Bronchial epithelial cell (primary cell): ENCODE measurements at regions not wholly inside any gene's neighbourhood (a gene's known extent, or its start where the extent isn't known, plus 50 kb on each side); places are given as distances from the start of the nearest gene placed in this dataset.

Experiments used
- DNase-seq: peaks from one replicate; pipeline ENCODE4 v3.0.0-alpha.2; 2010; ENCODE audit warnings: low read depth
- FAIRE-seq: peaks from 2 replicates; lab custom pipeline; 2011; peaks lifted over from hg19 to GRCh38; lab: Jason Lieb, UNC
- H3K27me3 ChIP-seq: 2 replicates; pipeline ENCODE4 v1.5.1; 2011; ENCODE audit warnings: low read length; ENCODE audit not compliant: control insufficient read depth, insufficient read depth
- H3K36me3 ChIP-seq: 2 replicates; pipeline ENCODE4 v1.5.1; 2011; ENCODE audit warnings: low read length; ENCODE audit not compliant: control insufficient read depth, insufficient read depth
- H3K4me3 ChIP-seq: 2 replicates; pipeline ENCODE4 v1.5.1; 2011; ENCODE audit warnings: mild to moderate bottlenecking, low read depth, low read length, control low read depth
- TF ChIP-seq, protein P1 (sequence below): IDR thresholded peaks from 2 replicates; pipeline ENCODE4 v1.5.1; 2011; ENCODE audit warnings: mild to moderate bottlenecking, moderate library complexity, low read length, control low read depth, inconsistent platforms; ENCODE audit not compliant: insufficient read depth, severe bottlenecking

DNA sequence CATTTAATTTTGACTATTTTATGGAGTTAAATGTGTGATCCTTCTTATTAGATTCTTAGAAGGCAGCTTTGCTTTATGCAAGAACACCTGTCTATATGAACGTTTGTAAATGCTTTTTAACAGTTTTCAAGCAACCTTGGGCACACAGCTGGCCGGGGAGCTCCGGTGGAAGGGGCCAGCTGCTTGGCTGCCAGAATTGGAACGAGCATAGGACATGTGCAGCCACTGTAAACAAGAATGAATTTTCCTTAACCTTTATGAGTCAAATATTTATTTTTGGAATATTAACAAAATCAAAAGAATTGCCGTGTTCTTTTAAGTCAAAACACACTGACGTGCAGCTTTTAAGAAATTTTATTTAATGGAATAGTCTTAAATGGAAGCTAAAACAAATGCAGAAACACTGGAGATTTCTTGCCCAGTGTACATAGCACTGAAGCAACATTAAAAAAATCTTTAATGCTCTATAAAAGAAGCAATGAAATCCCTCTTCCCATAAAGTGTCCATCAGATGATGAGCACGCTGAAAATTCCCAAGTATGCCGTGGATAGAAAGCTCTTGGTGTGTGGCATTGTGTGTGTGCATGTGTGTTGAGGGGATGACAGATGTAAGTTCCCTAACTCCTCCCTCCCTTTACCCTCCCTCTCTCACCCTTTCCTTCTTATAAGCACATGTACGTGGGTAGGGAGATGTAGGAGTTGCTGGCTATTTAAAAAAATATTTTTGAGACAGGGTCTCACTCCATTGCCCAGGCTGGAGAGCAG is 208.9 kb upstream of the EXOC2 start:
- Histone ChIP-seq H3K4me3 (no peak overlapping the region), H3K27me3 (peaks cover 10% of the 10 kb centered on the region), H3K36me3 (no peaks in the 10 kb centered on the region)
- TF ChIP-seq, protein P1, sequence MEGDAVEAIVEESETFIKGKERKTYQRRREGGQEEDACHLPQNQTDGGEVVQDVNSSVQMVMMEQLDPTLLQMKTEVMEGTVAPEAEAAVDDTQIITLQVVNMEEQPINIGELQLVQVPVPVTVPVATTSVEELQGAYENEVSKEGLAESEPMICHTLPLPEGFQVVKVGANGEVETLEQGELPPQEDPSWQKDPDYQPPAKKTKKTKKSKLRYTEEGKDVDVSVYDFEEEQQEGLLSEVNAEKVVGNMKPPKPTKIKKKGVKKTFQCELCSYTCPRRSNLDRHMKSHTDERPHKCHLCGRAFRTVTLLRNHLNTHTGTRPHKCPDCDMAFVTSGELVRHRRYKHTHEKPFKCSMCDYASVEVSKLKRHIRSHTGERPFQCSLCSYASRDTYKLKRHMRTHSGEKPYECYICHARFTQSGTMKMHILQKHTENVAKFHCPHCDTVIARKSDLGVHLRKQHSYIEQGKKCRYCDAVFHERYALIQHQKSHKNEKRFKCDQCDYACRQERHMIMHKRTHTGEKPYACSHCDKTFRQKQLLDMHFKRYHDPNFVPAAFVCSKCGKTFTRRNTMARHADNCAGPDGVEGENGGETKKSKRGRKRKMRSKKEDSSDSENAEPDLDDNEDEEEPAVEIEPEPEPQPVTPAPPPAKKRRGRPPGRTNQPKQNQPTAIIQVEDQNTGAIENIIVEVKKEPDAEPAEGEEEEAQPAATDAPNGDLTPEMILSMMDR, result no peak
- FAIRE-seq (no peak), DNase-seq (no peak)

- FAIRE-seq, result peak; percentile 23
These were observed 208.0 kb upstream of the EXOC2 start for GRCh38 chr6:900716-901605.

GRCh38 chr6:897528-898207 is 204.7 kb upstream of the EXOC2 start:
- no peaks in the 10 kb centered on the region for H3K36me3 ChIP-seq
- DNase-seq (no peak), FAIRE-seq (no peak)
- TF ChIP-seq, protein P1, result no peak
- peaks cover 10% of the 10 kb centered on the region for H3K27me3 ChIP-seq
- no peak overlapping the region for H3K4me3 ChIP-seq

More at GRCh38 chr6:900716-901605, 208.0 kb upstream of the EXOC2 start:
- no peak for DNase-seq
- Histone ChIP-seq H3K36me3 (no peaks in the 10 kb centered on the region), H3K4me3 (no peak overlapping the region), H3K27me3 (peaks cover 10% of the 10 kb centered on the region)
- TF ChIP-seq, protein P1, result no peak

- Histone ChIP-seq H3K27me3 (no peaks in the 10 kb centered on the region), H3K36me3 (no peaks in the 10 kb centered on the region), H3K4me3 (no peak overlapping the region)
- TF ChIP-seq, protein P1, result no peak
- DNase-seq (no peak), FAIRE-seq (peak; percentile 89)
These were observed 201.3 kb upstream of the EXOC2 start for GRCh38 chr6:894274-894673.

DNA sequence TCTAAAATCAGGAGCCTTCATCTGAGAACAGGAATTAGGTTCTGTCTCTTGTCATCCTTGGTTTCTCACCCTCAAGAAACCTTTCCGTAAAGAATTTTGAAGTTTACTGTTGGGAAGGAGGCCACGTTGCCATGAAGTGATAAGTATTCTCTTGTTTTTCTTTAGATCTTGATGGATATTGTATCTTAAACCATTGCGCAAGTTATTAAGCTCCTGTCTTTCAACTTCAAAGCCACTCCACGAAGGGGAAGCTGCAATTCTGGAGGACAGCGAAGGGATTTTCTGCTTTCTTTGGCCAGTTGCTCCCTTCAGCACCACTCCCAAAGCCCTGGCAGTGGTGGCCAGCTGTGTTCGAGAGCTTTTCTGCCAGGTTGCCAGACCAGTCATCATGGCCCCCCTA is 198.1 kb upstream of the EXOC2 start:
- H3K27me3 ChIP-seq, result no peaks in the 10 kb centered on the region
- FAIRE-seq, result no peak

More for the DNA sequence above, 198.1 kb upstream of the EXOC2 start:
- TF ChIP-seq, protein P1, result no peak
- Histone ChIP-seq H3K4me3 (no peak overlapping the region), H3K36me3 (no peaks in the 10 kb centered on the region)
- DNase-seq, result no peak
